ENCODE measurements at regions not wholly inside any gene's neighbourhood (a gene's known extent, or its start where the extent isn't known, plus 50 kb on each side); places are given as distances from the start of the nearest gene placed in this dataset.

- no peak for TF ChIP-seq EZH2 (IDR thresholded peaks at IDR 0.05; ENCODE audit: low read depth, low read length, severe bottlenecking)
- no peak for TF ChIP-seq RXRA (IDR thresholded peaks at IDR 0.05; ENCODE audit: insufficient read depth, low read depth, low read length)
- TF ChIP-seq TAF7 (optimal IDR thresholded peaks at IDR 0.05; ENCODE audit: borderline replicate concordance, low read depth, low read length) = no peak
- no peak for TF ChIP-seq CREB1 (IDR thresholded peaks at IDR 0.05)
- TF ChIP-seq POLR2AphosphoS5 (IDR thresholded peaks at IDR 0.05; ENCODE audit: low read depth, low read length) = no peak
These were observed 511.0 kb downstream of the SLCO4C1 start (continued) for GRCh38 chr5:101785090-101785489.

All from H1 (cell line).